AG04450 (cell line): ENCODE measurements at regions not wholly inside any gene's neighbourhood (a gene's known extent, or its start where the extent isn't known, plus 50 kb on each side); places are given as distances from the start of the nearest gene placed in this dataset.

Experiments used
- CTCF ChIA-PET: fragments of 300-600, 350-600 bp; formaldehyde crosslinking; extraction: SDS; loops from one replicate; lab custom pipeline; 2022; ENCODE audit warnings: antibody characterized with exemption, inconsistent platforms; lab: Charles Lee
- POLR2A ChIA-PET: fragments of 350-600 bp; formaldehyde crosslinking; extraction: SDS; loops from one replicate; lab custom pipeline; 2021; ENCODE audit warnings: antibody characterized with exemption, inconsistent platforms; lab: Yijun Ruan, JAX
- DNase-seq: peaks from one replicate; pipeline ENCODE4 v3.0.0-alpha.2; 2011; ENCODE audit warnings: low read depth, low spot score
- H3K27ac ChIP-seq: one replicate; pipeline ENCODE4 v1.5.1; 2012; ENCODE audit warnings: low read depth, low read length, control low read depth
- H3K27me3 ChIP-seq: one replicate; pipeline ENCODE4 v1.6.0; 2012; ENCODE audit warnings: low read length; ENCODE audit not compliant: control insufficient read depth, insufficient read depth
- H3K4me3 ChIP-seq: 2 replicates; pipeline ENCODE4 v1.5.1; 2011; ENCODE audit warnings: mild to moderate bottlenecking, low read depth, low read length, control low read depth
- H3K9me3 ChIP-seq: 2 replicates; pipeline ENCODE4 v1.5.1; 2012; ENCODE audit warnings: low read length; ENCODE audit not compliant: control insufficient read depth, insufficient read depth
- TF ChIP-seq, protein P1 (sequence below): IDR thresholded peaks from 2 replicates; pipeline ENCODE4 v1.5.1; 2011; ENCODE audit warnings: low read depth, low read length, control low read depth, inconsistent platforms

DNA sequence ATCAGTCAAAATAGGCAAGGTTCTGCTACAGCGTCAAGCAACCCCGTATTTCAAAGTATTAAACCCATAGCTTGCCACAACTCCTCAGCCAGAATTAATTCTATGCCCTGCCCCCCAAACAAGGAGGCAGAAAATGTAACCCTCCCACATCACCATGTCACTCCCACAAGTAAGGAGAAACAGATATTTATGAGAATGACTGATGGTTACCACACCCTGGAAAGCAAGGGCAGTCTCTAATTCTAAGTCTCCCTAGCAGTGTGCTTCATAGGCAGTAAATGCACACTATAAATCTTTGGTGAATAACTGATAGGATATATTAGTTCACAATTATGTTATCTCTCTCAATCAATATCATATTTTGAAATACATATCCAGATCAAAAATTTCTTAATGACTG is 228.0 kb upstream of the SLC14A2 start:
- no peak overlapping the region for H3K4me3 ChIP-seq
- H3K27ac ChIP-seq: no peak overlapping the region
- ChIA-PET POLR2A (no interaction called here), CTCF (interaction anchor here (0.6 to 3.9 kb wide), 2 partner anchors 9 to 1766 kb away, joined by 5 to 10 read pairs; no protein-coding TSS in a partner anchor)
- no peaks in the 10 kb centered on the region for H3K27me3 ChIP-seq
- TF ChIP-seq, protein P1, sequence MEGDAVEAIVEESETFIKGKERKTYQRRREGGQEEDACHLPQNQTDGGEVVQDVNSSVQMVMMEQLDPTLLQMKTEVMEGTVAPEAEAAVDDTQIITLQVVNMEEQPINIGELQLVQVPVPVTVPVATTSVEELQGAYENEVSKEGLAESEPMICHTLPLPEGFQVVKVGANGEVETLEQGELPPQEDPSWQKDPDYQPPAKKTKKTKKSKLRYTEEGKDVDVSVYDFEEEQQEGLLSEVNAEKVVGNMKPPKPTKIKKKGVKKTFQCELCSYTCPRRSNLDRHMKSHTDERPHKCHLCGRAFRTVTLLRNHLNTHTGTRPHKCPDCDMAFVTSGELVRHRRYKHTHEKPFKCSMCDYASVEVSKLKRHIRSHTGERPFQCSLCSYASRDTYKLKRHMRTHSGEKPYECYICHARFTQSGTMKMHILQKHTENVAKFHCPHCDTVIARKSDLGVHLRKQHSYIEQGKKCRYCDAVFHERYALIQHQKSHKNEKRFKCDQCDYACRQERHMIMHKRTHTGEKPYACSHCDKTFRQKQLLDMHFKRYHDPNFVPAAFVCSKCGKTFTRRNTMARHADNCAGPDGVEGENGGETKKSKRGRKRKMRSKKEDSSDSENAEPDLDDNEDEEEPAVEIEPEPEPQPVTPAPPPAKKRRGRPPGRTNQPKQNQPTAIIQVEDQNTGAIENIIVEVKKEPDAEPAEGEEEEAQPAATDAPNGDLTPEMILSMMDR: no peak
- no peak for DNase-seq
- no peaks in the 10 kb centered on the region for H3K9me3 ChIP-seq

DNA sequence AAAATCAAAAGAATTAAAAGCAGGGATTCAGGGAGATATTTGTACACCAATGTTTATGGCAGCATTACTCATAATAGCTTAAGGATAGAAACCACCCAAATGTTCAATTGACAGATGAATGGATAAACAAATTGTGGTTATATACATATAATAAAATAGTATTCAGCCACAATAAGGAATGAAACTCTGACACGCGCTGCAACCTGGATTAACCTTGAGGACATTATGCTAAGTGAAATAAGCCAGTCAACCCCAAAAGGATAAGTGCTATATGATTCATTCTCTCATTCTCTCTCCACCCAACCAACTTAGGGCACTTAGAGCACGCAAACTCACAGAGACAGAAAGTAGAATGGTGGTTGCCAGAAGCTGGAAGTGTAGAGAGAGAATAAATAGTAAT is 216.8 kb upstream of the SLC14A2 start:
- DNase-seq: no peak
- POLR2A ChIA-PET: no interaction called here
- H3K27me3 ChIP-seq: no peaks in the 10 kb centered on the region
- CTCF ChIA-PET: no interaction called here
- no peak overlapping the region for H3K27ac ChIP-seq
- H3K4me3 ChIP-seq: no peak overlapping the region
- TF ChIP-seq, protein P1: no peak
- no peaks in the 10 kb centered on the region for H3K9me3 ChIP-seq

DNA sequence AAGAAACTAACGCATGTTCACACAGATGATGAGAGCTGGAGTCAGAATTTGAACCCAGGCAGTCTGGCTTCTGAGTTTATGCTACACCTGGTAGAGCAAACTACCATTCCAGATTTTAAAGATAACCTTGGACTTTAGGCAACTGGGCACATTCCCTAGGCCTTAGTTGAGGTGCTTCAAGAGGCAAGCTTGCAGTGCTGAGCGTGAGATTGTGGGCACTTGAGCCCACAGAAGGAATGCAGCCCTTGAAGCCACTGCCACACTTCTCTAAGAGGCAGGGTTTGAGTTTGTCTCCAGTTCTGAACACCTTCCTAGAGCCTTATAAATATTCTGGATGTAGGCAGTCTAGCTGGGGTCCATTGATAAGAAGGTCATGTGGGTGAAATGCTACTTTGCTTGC is 216.1 kb upstream of the SLC14A2 start:
- Histone ChIP-seq H3K9me3 (no peaks in the 10 kb centered on the region), H3K4me3 (no peak overlapping the region), H3K27me3 (no peaks in the 10 kb centered on the region), H3K27ac (no peak overlapping the region)
- TF ChIP-seq, protein P1: no peak
- POLR2A ChIA-PET: no interaction called here
- CTCF ChIA-PET: no interaction called here
- DNase-seq: no peak

DNA sequence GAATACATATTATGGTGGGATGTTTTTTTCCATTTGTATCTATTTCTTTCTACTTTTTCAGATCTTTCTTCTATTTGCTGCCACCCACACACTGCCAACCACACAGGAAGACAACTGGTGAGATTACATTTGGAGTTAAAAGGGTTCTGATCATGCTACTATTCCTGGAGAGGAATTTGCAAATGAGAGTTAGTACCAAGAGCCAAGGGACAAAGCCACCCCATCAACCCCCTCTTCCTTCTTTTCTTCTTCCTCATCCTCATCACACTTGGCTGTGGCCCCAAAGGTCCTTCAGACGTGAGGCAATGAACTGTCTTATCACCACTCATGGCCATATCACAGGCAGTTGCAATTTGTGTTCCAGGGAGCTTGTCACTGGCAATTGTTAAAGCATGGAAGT is 215.6 kb upstream of the SLC14A2 start:
- no peak overlapping the region for H3K27ac ChIP-seq
- no peak overlapping the region for H3K4me3 ChIP-seq
- TF ChIP-seq, protein P1: no peak
- DNase-seq: no peak
- no peaks in the 10 kb centered on the region for H3K27me3 ChIP-seq
- no peaks in the 10 kb centered on the region for H3K9me3 ChIP-seq
- POLR2A ChIA-PET: no interaction called here
- CTCF ChIA-PET: no interaction called here

DNA sequence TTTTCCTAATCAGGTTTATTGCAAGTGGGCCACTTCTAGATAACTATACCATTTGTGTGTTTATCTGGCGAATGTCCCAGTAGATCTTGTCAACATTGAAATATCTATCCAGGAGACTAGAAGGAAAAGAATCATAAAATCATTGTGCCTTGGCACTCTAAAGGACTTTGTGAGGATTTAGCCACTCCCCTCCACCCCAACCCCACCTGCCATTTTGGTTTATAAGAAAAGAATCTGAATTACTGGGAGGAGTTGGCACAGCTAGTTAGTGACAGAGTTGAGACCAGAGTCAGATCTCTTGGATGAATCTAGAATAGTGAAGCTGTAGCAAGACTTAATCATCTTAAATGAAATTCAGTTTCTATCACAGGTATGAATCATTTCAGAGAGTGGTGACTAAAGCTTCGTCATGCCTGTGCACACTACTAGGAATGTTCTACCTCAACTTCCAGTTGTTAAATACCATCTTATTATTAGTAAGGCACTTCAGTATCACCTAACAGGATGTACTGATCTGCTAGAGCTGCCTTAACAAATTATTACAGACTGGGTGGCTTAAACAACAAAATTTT is 212.7 kb upstream of the SLC14A2 start:
- Histone ChIP-seq H3K9me3 (no peaks in the 10 kb centered on the region), H3K27ac (no peak overlapping the region), H3K4me3 (no peak overlapping the region), H3K27me3 (no peaks in the 10 kb centered on the region)
- DNase-seq: no peak
- ChIA-PET POLR2A (no interaction called here), CTCF (no interaction called here)
- TF ChIP-seq, protein P1: no peak
